B cell (primary cell): ENCODE measurements at regions not wholly inside any gene's neighbourhood (a gene's known extent, or its start where the extent isn't known, plus 50 kb on each side); places are given as distances from the start of the nearest gene placed in this dataset.

Experiments
- ATAC-seq: fragments of 200-7000 bp; cut with Tn5 transposase; one replicate; pipeline ENCODE4 v1.10.0; 2021; ENCODE audit warnings: low read depth, mild to moderate bottlenecking, moderate number of reproducible peaks, moderate library complexity
- CTCF ChIA-PET: fragments of 350-600 bp; sonication (Branson Sonifier 250); formaldehyde crosslinking; loops from one replicate; lab custom pipeline; 2021; ENCODE audit warnings: antibody characterized with exemption, inconsistent platforms; lab: Charles Lee
- POLR2A ChIA-PET: fragments of 350-600 bp; sonication (Branson Sonifier 250); formaldehyde crosslinking; loops from one replicate; lab custom pipeline; 2021; ENCODE audit warnings: antibody characterized with exemption; lab: Charles Lee
- DNase-seq: peaks from one replicate; pipeline ENCODE4 v3.0.0; 2013
- H2AFZ ChIP-seq: 2 replicates; pipeline ENCODE4 v1.6.1; 2012; ENCODE audit warnings: mild to moderate bottlenecking, low read depth, low read length; ENCODE audit not compliant: insufficient read depth, poor library complexity, severe bottlenecking
- H3K27ac ChIP-seq, 2 donors: 1 replicate in 1 of 2; 2 replicates in 1 of 2; pipeline ENCODE4 v1.5.1; 2012 to 2013; ENCODE audit warnings: low read length in 2 of 2, mild to moderate bottlenecking in 2 of 2, moderate library complexity in 1 of 2
- H3K27me3 ChIP-seq, 4 experiments: fragments of 200-600 bp in 1 of 4; sonication (generic) in 1 of 4; replicated peaks in 1 of 4; 1 replicate in 2 of 4; 2 replicates in 2 of 4; pipeline versions ENCODE4 v1.6.1 to v1.7.0; 2013 to 2016; ENCODE audit warnings: low read length in 3 of 4, mild to moderate bottlenecking in 2 of 4, mixed read lengths in 1 of 4, moderate library complexity in 1 of 4; ENCODE audit not compliant: insufficient read depth in 4 of 4, control insufficient read depth in 3 of 4; ENCODE audit errors: control extremely low read depth in 1 of 4
- H3K36me3 ChIP-seq, 2 experiments: replicated peaks in 1 of 2; 1 replicate in 1 of 2; 2 replicates in 1 of 2; pipeline versions ENCODE4 v1.6.1 to v1.7.1; 2013; ENCODE audit warnings: low read length in 1 of 2; ENCODE audit not compliant: insufficient read depth in 2 of 2, control insufficient read depth in 1 of 2; ENCODE audit errors: control extremely low read depth in 1 of 2, extremely low read depth in 1 of 2
- H3K4me1 ChIP-seq, 2 donors: fragments of 200-600 bp in 1 of 2; sonication (generic) in 1 of 2; 1 replicate in 1 of 2; 2 replicates in 1 of 2; pipeline versions ENCODE4 v1.5.1 to v1.6.1; 2013 to 2017; ENCODE audit warnings: low read length in 2 of 2; ENCODE audit not compliant: control insufficient read depth in 2 of 2, insufficient read depth in 2 of 2
- H3K4me2 ChIP-seq: replicated peaks from 2 replicates; pipeline ENCODE3; 2012; ENCODE audit warnings: mild to moderate bottlenecking, low read depth, low read length; ENCODE audit not compliant: poor library complexity, severe bottlenecking
- H3K4me3 ChIP-seq, 5 experiments: fragments of 200-600 bp in 1 of 5; sonication (generic) in 1 of 5; 1 replicate in 3 of 5; 2 replicates in 2 of 5; pipeline versions ENCODE4 v1.5.1 to v1.7.0; 2011 to 2016; ENCODE audit warnings: low read length in 4 of 5, mild to moderate bottlenecking in 4 of 5, low read depth in 2 of 5, control low read depth in 1 of 5, moderate library complexity in 1 of 5; ENCODE audit not compliant: insufficient read depth in 1 of 5; ENCODE audit errors: control extremely low read depth in 1 of 5, extremely low read depth in 1 of 5
- H3K79me2 ChIP-seq: fragments of 200-600 bp; sonication (generic); one replicate; pipeline ENCODE4 v1.6.0; 2016; ENCODE audit warnings: low read length; ENCODE audit not compliant: control insufficient read depth, insufficient read depth
- H3K9ac ChIP-seq: fragments of 200-600 bp; sonication (generic); 2 replicates; pipeline ENCODE4 v1.6.1; 2017; ENCODE audit warnings: mild to moderate bottlenecking, low read length, moderate library complexity
- H3K9me3 ChIP-seq, 3 donors: one replicate each; pipeline versions ENCODE4 v1.6.1 to v1.7.1; 2013; ENCODE audit warnings: low read length in 2 of 3; ENCODE audit not compliant: control insufficient read depth in 2 of 3, insufficient read depth in 1 of 3; ENCODE audit errors: control extremely low read depth in 1 of 3
- H4K20me1 ChIP-seq: 2 replicates; pipeline ENCODE4 v1.6.0; 2012; ENCODE audit warnings: mild to moderate bottlenecking, low read length; ENCODE audit not compliant: insufficient read depth, control insufficient read depth, poor library complexity, severe bottlenecking
- H3K27ac Mint-ChIP-seq: one replicate; pipeline ENCODE4 v1.8.0; 2021; ENCODE audit warnings: mixed read lengths
- H3K27me3 Mint-ChIP-seq: one replicate; pipeline ENCODE4 v1.8.0; 2021; ENCODE audit warnings: mixed read lengths
- H3K4me1 Mint-ChIP-seq: one replicate; pipeline ENCODE4 v1.8.0; 2021; ENCODE audit warnings: mixed read lengths
- H3K4me3 Mint-ChIP-seq: one replicate; pipeline ENCODE4 v1.8.0; 2021; ENCODE audit warnings: mixed read lengths
- H3K9me3 Mint-ChIP-seq: one replicate; pipeline ENCODE4 v1.8.0; 2022; ENCODE audit warnings: mixed read lengths; ENCODE audit not compliant: insufficient read depth
- CTCF ChIP-seq: fragments of 200-600 bp; IDR thresholded peaks from one replicate; pipeline ENCODE4 v1.8.0; 2022; ENCODE audit warnings: antibody characterized with exemption, mild to moderate bottlenecking
- EZH2 ChIP-seq: IDR thresholded peaks from 2 replicates; pipeline ENCODE4 v1.6.1; 2012; ENCODE audit warnings: borderline replicate concordance, low read depth, mild to moderate bottlenecking, moderate library complexity, low read length; ENCODE audit not compliant: insufficient read depth, poor library complexity, severe bottlenecking
- WGBS: methylation state at CpG from one replicate; pipeline ENCODE4 v1.1.5; 2013; ENCODE audit warnings: missing lambda C conversion rate; ENCODE audit not compliant: insufficient coverage; 5-methylcytosine and 5-hydroxymethylcytosine counted together
- intact Hi-C: fragments of 100-400 bp; cut with micrococcal nuclease; formaldehyde crosslinking; loops from one replicate; pipeline ENCODE4 v1.10.0; 2022

GRCh38 chr2:103361712-103362111 is 599.9 kb downstream of the TMEM182 start:
- no peak overlapping the region for H3K4me3 ChIP-seq
- H3K4me1 ChIP-seq: no peaks in the 10 kb centered on the region
- ATAC-seq: no peak
- no peak overlapping the region for H3K9ac ChIP-seq
- no peak overlapping the region for H3K4me3 Mint-ChIP-seq
- H3K27ac ChIP-seq: no peak overlapping the region
- H4K20me1 ChIP-seq: no peaks in the 10 kb centered on the region
- DNase-seq: no peak
- H3K36me3 ChIP-seq: no peaks in the 10 kb centered on the region
- no peak overlapping the region for H3K27ac Mint-ChIP-seq
- 93% methylated on average over 2 of the region's 21 CpGs for WGBS
- H3K27me3 Mint-ChIP-seq: no peaks in the 10 kb centered on the region
- no peaks in the 10 kb centered on the region for H3K79me2 ChIP-seq
- POLR2A ChIA-PET: no interaction called here
- no peak overlapping the region for H3K4me2 ChIP-seq
- H2AFZ ChIP-seq: no peak overlapping the region
- peaks cover 0 to 3% (median 0%) of the 10 kb centered on the region in 3 donors for H3K9me3 ChIP-seq
- no peaks in the 10 kb centered on the region for H3K27me3 ChIP-seq
- no peaks in the 10 kb centered on the region for H3K4me1 Mint-ChIP-seq
- H3K9me3 Mint-ChIP-seq: no peaks in the 10 kb centered on the region
- intact Hi-C loops: no loop called here
- CTCF ChIA-PET: no interaction called here
- no peak for TF ChIP-seq CTCF
- TF ChIP-seq EZH2: no peak

GRCh38 chr2:103363639-103364038 is 601.8 kb downstream of the TMEM182 start:
- Mint-ChIP-seq H3K9me3 (no peaks in the 10 kb centered on the region), H3K27ac (no peak overlapping the region), H3K4me3 (no peak overlapping the region), H3K27me3 (no peaks in the 10 kb centered on the region), H3K4me1 (no peaks in the 10 kb centered on the region)
- Histone ChIP-seq H3K4me3 (no peak overlapping the region), H3K9ac (no peak overlapping the region), H3K4me2 (no peak overlapping the region), H3K36me3 (no peaks in the 10 kb centered on the region), H4K20me1 (no peaks in the 10 kb centered on the region), H3K27ac (no peak overlapping the region), H2AFZ (no peak overlapping the region), H3K9me3 (peaks cover 0 to 3% (median 0%) of the 10 kb centered on the region in 3 donors), H3K79me2 (no peaks in the 10 kb centered on the region), H3K4me1 (no peaks in the 10 kb centered on the region), H3K27me3 (no peaks in the 10 kb centered on the region)
- DNase-seq (no peak), ATAC-seq (no peak)
- intact Hi-C loops: no loop called here
- ChIA-PET CTCF (no interaction called here), POLR2A (no interaction called here)
- TF ChIP-seq EZH2: no peak
- TF ChIP-seq CTCF: no peak
